ENCODE measurements at regions not wholly inside any gene's neighbourhood (a gene's known extent, or its start where the extent isn't known, plus 50 kb on each side); places are given as distances from the start of the nearest gene placed in this dataset.

- no peak for DNase-seq
These were observed 507.2 kb upstream of the LARGE1 start for GRCh38 chr22:34427436-34427835.

- no peak for DNase-seq
These were observed 507.6 kb upstream of the LARGE1 start for GRCh38 chr22:34427841-34428240.

- no peak for DNase-seq
These were observed 509.0 kb upstream of the LARGE1 start for GRCh38 chr22:34429314-34429713.

GRCh38 chr22:34430386-34430785, 510.1 kb upstream of the LARGE1 start:
- DNase-seq, result no peak

GRCh38 chr22:34434371-34434770, 514.1 kb upstream of the LARGE1 start:
- DNase-seq, result no peak

GRCh38 chr22:34437140-34437539, 516.9 kb upstream of the LARGE1 start:
- DNase-seq, result no peak

- no peak for DNase-seq
These were observed 534.3 kb upstream of the LARGE1 start for GRCh38 chr22:34454598-34454997.

- no peak for DNase-seq
These were observed 542.5 kb upstream of the LARGE1 start for GRCh38 chr22:34462795-34463194.

GRCh38 chr22:34475886-34476285, 555.6 kb upstream of the LARGE1 start:
- no peak for DNase-seq

- DNase-seq, result no peak
These were observed 556.5 kb upstream of the LARGE1 start for GRCh38 chr22:34476762-34477161.

- no peak for DNase-seq
These were observed 560.8 kb upstream of the LARGE1 start for GRCh38 chr22:34481090-34481489.

GRCh38 chr22:34486381-34486780, 566.1 kb upstream of the LARGE1 start:
- DNase-seq, result no peak

- DNase-seq, result no peak
These were observed 569.6 kb upstream of the LARGE1 start for GRCh38 chr22:34489861-34490260.

GRCh38 chr22:34490886-34491285, 570.6 kb upstream of the LARGE1 start:
- no peak for DNase-seq

- DNase-seq, result no peak
These were observed 572.5 kb upstream of the ISX start for GRCh38 chr22:34493486-34493885.

- DNase-seq, result no peak
These were observed 564.5 kb upstream of the ISX start for GRCh38 chr22:34501366-34501965.

GRCh38 chr22:34502821-34503220, 563.1 kb upstream of the ISX start:
- DNase-seq, result no peak

- no peak for DNase-seq
These were observed 557.2 kb upstream of the ISX start for GRCh38 chr22:34508797-34509196.

GRCh38 chr22:34526681-34527080, 539.3 kb upstream of the ISX start:
- no peak for DNase-seq

GRCh38 chr22:34534101-34534500, 531.9 kb upstream of the ISX start:
- no peak for DNase-seq

- no peak for DNase-seq
These were observed 498.6 kb upstream of the ISX start for GRCh38 chr22:34567367-34567766.

- DNase-seq, result no peak
These were observed 495.6 kb upstream of the ISX start for GRCh38 chr22:34570408-34570807.

- no peak for DNase-seq
These were observed 486.4 kb upstream of the ISX start for GRCh38 chr22:34579519-34579918.

All from nucleus accumbens (tissue), 56 donors.